ENCODE measurements at regions not wholly inside any gene's neighbourhood (a gene's known extent, or its start where the extent isn't known, plus 50 kb on each side); places are given as distances from the start of the nearest gene placed in this dataset.
"Not testable (repeated sequence)": the region's sequence is repeated elsewhere in the genome, so short reads cannot be mapped to it uniquely, and the experiment has no call there.

DNA sequence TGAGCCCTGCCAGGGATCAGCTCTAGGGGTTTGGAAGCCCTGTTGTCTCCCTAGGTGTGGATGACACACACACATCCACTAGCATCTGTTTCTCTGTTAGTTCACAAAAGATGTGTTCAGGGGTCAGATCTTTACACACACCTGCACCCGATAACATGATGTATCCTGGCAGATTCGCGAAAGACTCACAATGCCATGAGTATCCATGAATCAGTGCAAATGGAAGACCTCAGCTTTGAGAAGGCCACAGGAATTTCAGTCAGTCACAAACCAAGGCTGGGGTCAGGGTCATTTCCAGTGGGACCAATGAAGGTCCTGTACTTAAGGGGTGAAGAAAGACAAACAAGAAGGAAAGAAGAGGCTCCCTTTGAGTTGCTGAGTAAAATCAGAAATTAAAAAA lies 898.2 kb downstream of the UQCRFS1 start:
- DNase-seq (ENCODE audit: low spot score in 2 of 2), result no peak
- no peak overlapping the region for H3K4me3 ChIP-seq
- peaks cover 0 to 5% of the 10 kb centered on the region in 2 donors for H3K4me1 ChIP-seq
- TF ChIP-seq, protein P1, sequence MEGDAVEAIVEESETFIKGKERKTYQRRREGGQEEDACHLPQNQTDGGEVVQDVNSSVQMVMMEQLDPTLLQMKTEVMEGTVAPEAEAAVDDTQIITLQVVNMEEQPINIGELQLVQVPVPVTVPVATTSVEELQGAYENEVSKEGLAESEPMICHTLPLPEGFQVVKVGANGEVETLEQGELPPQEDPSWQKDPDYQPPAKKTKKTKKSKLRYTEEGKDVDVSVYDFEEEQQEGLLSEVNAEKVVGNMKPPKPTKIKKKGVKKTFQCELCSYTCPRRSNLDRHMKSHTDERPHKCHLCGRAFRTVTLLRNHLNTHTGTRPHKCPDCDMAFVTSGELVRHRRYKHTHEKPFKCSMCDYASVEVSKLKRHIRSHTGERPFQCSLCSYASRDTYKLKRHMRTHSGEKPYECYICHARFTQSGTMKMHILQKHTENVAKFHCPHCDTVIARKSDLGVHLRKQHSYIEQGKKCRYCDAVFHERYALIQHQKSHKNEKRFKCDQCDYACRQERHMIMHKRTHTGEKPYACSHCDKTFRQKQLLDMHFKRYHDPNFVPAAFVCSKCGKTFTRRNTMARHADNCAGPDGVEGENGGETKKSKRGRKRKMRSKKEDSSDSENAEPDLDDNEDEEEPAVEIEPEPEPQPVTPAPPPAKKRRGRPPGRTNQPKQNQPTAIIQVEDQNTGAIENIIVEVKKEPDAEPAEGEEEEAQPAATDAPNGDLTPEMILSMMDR (IDR thresholded peaks at IDR 0.05), result no peak
- no peak for TF ChIP-seq POLR2A (IDR thresholded peaks at IDR 0.05)
- TF ChIP-seq POLR2AphosphoS5 (IDR thresholded peaks at IDR 0.05), result no peak
- no peak overlapping the region for H3K27ac ChIP-seq
- H3K36me3 ChIP-seq, result no peaks in the 10 kb centered on the region
- H3K27me3 ChIP-seq, result no peaks in the 10 kb centered on the region
- no peaks in the 10 kb centered on the region for H3K9me3 ChIP-seq
- intact Hi-C loops (cut with DNase I; ENCODE audit: low total_unique reads), result no loop called here

DNA sequence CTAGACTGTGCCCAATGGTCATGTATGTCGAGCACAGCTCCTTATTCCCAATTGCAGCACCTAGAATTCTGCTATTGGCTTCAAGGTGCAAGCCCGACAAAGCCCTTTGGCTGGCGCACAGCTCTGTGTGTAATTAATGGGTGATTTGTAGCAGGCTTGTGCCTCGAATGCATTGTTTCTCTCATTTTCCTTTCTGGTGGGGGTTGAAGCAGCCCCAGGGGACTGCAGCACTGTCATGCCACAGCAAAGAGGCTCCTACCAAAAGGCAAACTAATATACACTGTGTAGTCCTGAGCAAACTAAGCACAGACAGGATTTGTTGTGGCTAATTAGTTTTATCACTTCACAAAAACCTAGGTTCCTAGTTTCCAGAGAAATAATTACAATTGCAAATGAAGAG lies 898.7 kb downstream of the UQCRFS1 start:
- H3K27ac ChIP-seq, result peak overlapping the region in 1 of 2 donors; percentile 38

DNA sequence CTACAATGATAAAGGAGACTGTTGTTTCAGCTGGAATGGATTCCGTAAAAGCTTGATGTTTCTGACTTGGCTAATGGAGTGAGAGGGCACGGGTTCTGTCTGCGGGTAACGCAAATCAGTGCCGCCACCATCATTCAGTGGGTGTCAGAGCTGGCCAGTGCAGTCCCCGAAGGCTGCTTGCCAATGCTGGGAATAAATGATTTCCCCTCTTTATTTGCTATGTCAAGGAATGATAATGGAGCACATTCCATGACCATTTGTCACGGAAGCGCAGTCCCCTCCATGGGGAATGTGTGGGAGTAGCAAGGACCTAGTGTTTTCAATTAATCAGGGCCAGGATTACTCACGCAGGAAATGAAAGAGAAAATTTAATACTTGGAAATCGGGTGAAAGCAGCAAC lies 899.3 kb downstream of the UQCRFS1 start:
- H3K27me3 ChIP-seq, result no peaks in the 10 kb centered on the region
- no peaks in the 10 kb centered on the region for H3K9me3 ChIP-seq
- TF ChIP-seq POLR2A (IDR thresholded peaks at IDR 0.05) (no peak), POLR2AphosphoS5 (IDR thresholded peaks at IDR 0.05) (no peak)
- TF ChIP-seq, protein P1 (IDR thresholded peaks at IDR 0.05), result no peak
- no peak for DNase-seq (ENCODE audit: low spot score in 2 of 2)
- H3K4me1 ChIP-seq, result peaks cover 0 to 5% of the 10 kb centered on the region in 2 donors
- peak overlapping the region in 1 of 3 donors; percentile 44 for H3K4me3 ChIP-seq
- no peaks in the 10 kb centered on the region for H3K36me3 ChIP-seq
- intact Hi-C loops (cut with DNase I; ENCODE audit: low total_unique reads), result no loop called here
- peak overlapping the region in 1 of 2 donors; percentile 38 for H3K27ac ChIP-seq

More for the DNA sequence above, 898.7 kb downstream of the UQCRFS1 start:
- H3K4me3 ChIP-seq, result peak overlapping the region in 1 of 3 donors; percentile 44
- H3K27me3 ChIP-seq, result no peaks in the 10 kb centered on the region
- no peak for DNase-seq (ENCODE audit: low spot score in 2 of 2)
- no peaks in the 10 kb centered on the region for H3K36me3 ChIP-seq
- peaks cover 0 to 5% of the 10 kb centered on the region in 2 donors for H3K4me1 ChIP-seq
- H3K9me3 ChIP-seq, result no peaks in the 10 kb centered on the region
- intact Hi-C loops (cut with DNase I; ENCODE audit: low total_unique reads), result no loop called here
- TF ChIP-seq POLR2AphosphoS5 (IDR thresholded peaks at IDR 0.05) (no peak), POLR2A (IDR thresholded peaks at IDR 0.05) (no peak)
- TF ChIP-seq, protein P1 (IDR thresholded peaks at IDR 0.05), result no peak

DNA sequence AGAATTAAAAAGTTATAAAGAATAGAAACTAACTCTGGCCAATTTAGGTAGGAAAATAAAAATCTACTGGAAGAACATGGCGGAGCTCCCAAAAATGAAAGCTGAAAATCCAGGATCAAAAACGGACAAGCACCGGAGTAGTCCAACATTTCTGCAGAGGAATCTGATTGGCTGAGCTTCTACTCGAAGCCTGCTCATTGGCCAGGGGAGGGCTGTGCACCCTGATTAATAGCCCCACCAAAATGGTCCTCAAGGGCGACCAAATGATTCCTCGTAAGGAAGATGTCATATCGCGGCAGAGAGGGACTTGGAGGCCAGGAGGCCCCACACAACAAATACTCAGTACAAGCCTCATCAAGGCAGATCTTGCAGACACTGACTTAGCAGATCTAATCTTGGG lies 900.7 kb downstream of the UQCRFS1 start:
- TF ChIP-seq, protein P1 (IDR thresholded peaks at IDR 0.05), result no peak
- TF ChIP-seq POLR2AphosphoS5 (IDR thresholded peaks at IDR 0.05), result no peak
- TF ChIP-seq POLR2A (IDR thresholded peaks at IDR 0.05), result no peak
- H3K9me3 ChIP-seq, result no peaks in the 10 kb centered on the region
- no peak overlapping the region for H3K27ac ChIP-seq
- H3K4me3 ChIP-seq, result no peak overlapping the region
- intact Hi-C loops (cut with DNase I; ENCODE audit: low total_unique reads), result no loop called here
- H3K27me3 ChIP-seq, result no peaks in the 10 kb centered on the region
- H3K36me3 ChIP-seq, result no peaks in the 10 kb centered on the region
- no peak for DNase-seq (ENCODE audit: low spot score in 2 of 2)
- H3K4me1 ChIP-seq, result peaks cover 0 to 5% of the 10 kb centered on the region in 2 donors

DNA sequence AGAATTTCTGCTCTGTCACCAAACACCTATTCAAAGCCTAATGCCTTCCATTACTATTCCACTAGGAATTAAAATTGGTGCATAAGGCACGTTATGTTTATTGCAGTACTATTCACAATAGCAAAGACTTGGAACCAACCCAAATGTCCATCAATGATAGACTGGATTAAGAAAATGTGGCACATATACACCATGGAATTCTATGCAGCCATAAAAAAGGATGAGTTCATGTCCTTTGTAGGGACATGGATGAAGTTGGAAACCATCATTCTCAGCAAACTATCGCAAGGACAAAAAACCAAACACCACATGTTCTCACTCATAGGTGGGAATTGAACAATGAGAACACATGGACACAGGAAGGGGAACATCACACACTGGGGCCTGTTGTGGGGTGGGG lies 902.1 kb downstream of the UQCRFS1 start:
- H3K27me3 ChIP-seq; H3K36me3 ChIP-seq; intact Hi-C loops (cut with DNase I; ENCODE audit: low total_unique reads); H3K4me3 ChIP-seq; H3K4me1 ChIP-seq; DNase-seq (ENCODE audit: low spot score in 2 of 2); H3K9me3 ChIP-seq; H3K27ac ChIP-seq: not testable (repeated sequence)

DNA sequence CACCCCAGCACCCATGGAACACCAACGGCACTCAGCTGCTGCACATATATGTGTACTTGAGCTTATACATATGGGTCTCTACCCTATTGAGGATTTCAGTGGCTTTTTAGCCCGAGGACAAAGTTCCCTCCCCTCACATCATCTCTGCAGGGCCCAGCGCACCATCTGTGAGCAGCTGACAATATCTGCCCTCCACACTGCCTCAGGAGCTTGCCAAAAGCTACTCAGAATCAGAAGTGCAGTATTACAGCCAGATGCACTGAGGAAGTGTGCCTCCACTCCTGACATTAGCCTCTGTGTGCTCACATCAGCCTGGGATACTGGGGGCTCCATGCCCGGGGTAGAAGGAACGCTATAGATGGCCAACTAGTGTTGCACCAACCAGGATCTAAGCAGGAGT lies 903.9 kb downstream of the UQCRFS1 start:
- H3K36me3 ChIP-seq, result no peaks in the 10 kb centered on the region
- TF ChIP-seq, protein P1 (IDR thresholded peaks at IDR 0.05), result no peak
- TF ChIP-seq POLR2AphosphoS5 (IDR thresholded peaks at IDR 0.05) (no peak), POLR2A (IDR thresholded peaks at IDR 0.05) (no peak)
- H3K9me3 ChIP-seq, result no peaks in the 10 kb centered on the region
- no peak overlapping the region for H3K4me3 ChIP-seq
- intact Hi-C loops (cut with DNase I; ENCODE audit: low total_unique reads), result no loop called here
- H3K4me1 ChIP-seq, result peaks cover 0 to 1% of the 10 kb centered on the region in 2 donors
- H3K27me3 ChIP-seq, result no peaks in the 10 kb centered on the region
- DNase-seq (ENCODE audit: low spot score in 2 of 2), result no peak
- H3K27ac ChIP-seq, result no peak overlapping the region
